ENCODE measurements at regions not wholly inside any gene's neighbourhood (a gene's known extent, or its start where the extent isn't known, plus 50 kb on each side); places are given as distances from the start of the nearest gene placed in this dataset.
"Not testable (repeated sequence)": the region's sequence is repeated elsewhere in the genome, so short reads cannot be mapped to it uniquely, and the experiment has no call there.

GRCh38 chr1:178020968-178021640 lies 51.2 kb upstream of the SEC16B start:
- DNase-seq (ENCODE audit: low read depth in 3 of 3, low spot score in 2 of 3), result no peak

GRCh38 chr1:178021950-178022349 lies 52.1 kb upstream of the SEC16B start:
- no peak for DNase-seq (ENCODE audit: low read depth in 3 of 3, low spot score in 2 of 3)

GRCh38 chr1:178023181-178023618 lies 53.3 kb upstream of the SEC16B start:
- no peak for DNase-seq (ENCODE audit: low read depth in 3 of 3, low spot score in 2 of 3)

- DNase-seq (ENCODE audit: low read depth in 3 of 3, low spot score in 2 of 3), result no peak
Observed at GRCh38 chr1:178024504-178024903, 54.6 kb upstream of the SEC16B start.

GRCh38 chr1:178025613-178026356 lies 55.9 kb upstream of the SEC16B start:
- no peak for DNase-seq (ENCODE audit: low read depth in 3 of 3, low spot score in 2 of 3)

- DNase-seq (ENCODE audit: low read depth in 3 of 3, low spot score in 2 of 3), result no peak
Observed at GRCh38 chr1:178028841-178029481, 59.1 kb upstream of the SEC16B start.

GRCh38 chr1:178030467-178030866 lies 60.6 kb upstream of the SEC16B start:
- no peak for DNase-seq (ENCODE audit: low read depth in 3 of 3, low spot score in 2 of 3)

GRCh38 chr1:178031856-178032320 lies 62.0 kb upstream of the RASAL2 start:
- DNase-seq (ENCODE audit: low read depth in 3 of 3, low spot score in 2 of 3), result peak in 2 of 3 donors; percentile 65 to 72

- no peak for DNase-seq (ENCODE audit: low read depth in 3 of 3, low spot score in 2 of 3)
Observed at GRCh38 chr1:178033019-178033418, 60.9 kb upstream of the RASAL2 start.

GRCh38 chr1:178034676-178035075 lies 59.2 kb upstream of the RASAL2 start:
- DNase-seq (ENCODE audit: low read depth in 3 of 3, low spot score in 2 of 3), result no peak

- DNase-seq (ENCODE audit: low read depth in 3 of 3, low spot score in 2 of 3), result no peak
Observed at GRCh38 chr1:178036090-178036489, 57.8 kb upstream of the RASAL2 start.

GRCh38 chr1:178037510-178038253 lies 56.2 kb upstream of the RASAL2 start:
- DNase-seq (ENCODE audit: low read depth in 3 of 3, low spot score in 2 of 3), result peak in 2 of 3 donors; percentile 61

- DNase-seq (ENCODE audit: low read depth in 3 of 3, low spot score in 2 of 3), result no peak
Observed at GRCh38 chr1:178038372-178038771, 55.5 kb upstream of the RASAL2 start.

GRCh38 chr1:178039891-178040290 lies 54.0 kb upstream of the RASAL2 start:
- no peak for DNase-seq (ENCODE audit: low read depth in 3 of 3, low spot score in 2 of 3)

- not testable (repeated sequence) for DNase-seq (ENCODE audit: low read depth in 3 of 3, low spot score in 2 of 3)
Observed at GRCh38 chr1:178043940-178044339, 50.0 kb upstream of the RASAL2 start.
